GM23338 (cell line): ENCODE measurements at regions not wholly inside any gene's neighbourhood (a gene's known extent, or its start where the extent isn't known, plus 50 kb on each side); places are given as distances from the start of the nearest gene placed in this dataset.

Experiments
- CREB1 ChIP-seq: fragments of 250-450 bp; sonication (Bioruptor Pico); IDR thresholded peaks from 2 replicates; pipeline ENCODE4 v1.5.0; 2020; ENCODE audit warnings: low read depth, mild to moderate bottlenecking, moderate library complexity
- CTCF ChIP-seq, 2 experiments: fragments of 200-600 bp in 1 of 2; sonication (generic) in 1 of 2; conservative IDR thresholded peaks; 2 replicates each; pipeline versions ENCODE4 v1.5.1 to v1.6.1; 2016 to 2017; ENCODE audit warnings: antibody characterized with exemption in 2 of 2, low read depth in 2 of 2, mild to moderate bottlenecking in 2 of 2, moderate library complexity in 1 of 2
- EZH2 ChIP-seq: fragments of 200-600 bp; sonication (generic); IDR thresholded peaks from one replicate; pipeline ENCODE4 v1.8.0; 2017; ENCODE audit warnings: antibody characterized with exemption, mild to moderate bottlenecking, low read depth; ENCODE audit not compliant: unreplicated experiment
- EZH2phosphoT487 ChIP-seq: fragments of 200-600 bp; sonication (generic); IDR thresholded peaks from one replicate; pipeline ENCODE4 v1.8.1; 2018; ENCODE audit warnings: antibody characterized with exemption; ENCODE audit not compliant: unreplicated experiment
- JUNB ChIP-seq: IDR thresholded peaks from one replicate; pipeline ENCODE4 v1.6.1; 2016; ENCODE audit warnings: antibody characterized with exemption; ENCODE audit not compliant: unreplicated experiment
- NANOG ChIP-seq: IDR thresholded peaks from 2 replicates; pipeline ENCODE4 v1.6.1; 2016; ENCODE audit warnings: antibody characterized with exemption, borderline replicate concordance
- POLR2AphosphoS5 ChIP-seq: IDR thresholded peaks from 2 replicates; pipeline ENCODE4 v1.6.1; 2016; ENCODE audit warnings: antibody characterized with exemption, low read depth
- STAT1 ChIP-seq: IDR thresholded peaks from one replicate; pipeline ENCODE4 v1.6.1; 2016; ENCODE audit warnings: antibody characterized with exemption; ENCODE audit not compliant: unreplicated experiment
- ZNF331 ChIP-seq: fragments of 250-450 bp; sonication (Bioruptor Pico); IDR thresholded peaks from 2 replicates; pipeline ENCODE4 v1.5.0; 2020; ENCODE audit warnings: low read depth, mild to moderate bottlenecking, moderate library complexity
- TF ChIP-seq, protein P1 (sequence below): IDR thresholded peaks from 2 replicates; pipeline ENCODE4 v1.6.1; 2016; ENCODE audit warnings: antibody characterized with exemption
- TF ChIP-seq, protein P2 (sequence below): IDR thresholded peaks from one replicate; pipeline ENCODE4 v1.6.1; 2018; ENCODE audit warnings: antibody characterized with exemption; ENCODE audit not compliant: unreplicated experiment

DNA sequence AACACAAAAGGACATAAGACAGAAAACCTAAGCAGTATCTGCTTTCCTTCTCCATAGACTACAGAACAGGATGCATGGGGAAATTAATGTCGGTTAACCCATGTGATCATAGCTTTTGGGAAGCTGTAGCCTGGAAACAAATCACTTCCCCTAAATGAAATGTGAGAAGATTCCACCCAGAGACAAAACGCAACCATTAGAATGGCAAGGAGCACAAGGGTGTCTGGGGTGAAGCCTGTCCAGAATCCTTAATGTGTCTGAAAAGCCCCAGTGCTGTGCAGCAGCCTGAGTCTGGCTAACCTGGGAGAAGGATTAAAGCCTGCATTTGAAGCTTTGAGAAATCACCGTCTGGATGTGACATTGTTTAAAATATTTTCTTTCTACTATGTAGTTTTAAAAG is 213.3 kb downstream of the ANKRD50 start:
- TF ChIP-seq STAT1 (no peak), CTCF (conservative IDR thresholded peaks at IDR 0.05; ENCODE audit: low read depth in 2 of 2) (no peak), EZH2phosphoT487 (no peak), EZH2 (no peak), POLR2AphosphoS5 (no peak), NANOG (no peak), JUNB (no peak), ZNF331 (no peak), CREB1 (CRISPR knock-in tag) (no peak)
- TF ChIP-seq, protein P1, sequence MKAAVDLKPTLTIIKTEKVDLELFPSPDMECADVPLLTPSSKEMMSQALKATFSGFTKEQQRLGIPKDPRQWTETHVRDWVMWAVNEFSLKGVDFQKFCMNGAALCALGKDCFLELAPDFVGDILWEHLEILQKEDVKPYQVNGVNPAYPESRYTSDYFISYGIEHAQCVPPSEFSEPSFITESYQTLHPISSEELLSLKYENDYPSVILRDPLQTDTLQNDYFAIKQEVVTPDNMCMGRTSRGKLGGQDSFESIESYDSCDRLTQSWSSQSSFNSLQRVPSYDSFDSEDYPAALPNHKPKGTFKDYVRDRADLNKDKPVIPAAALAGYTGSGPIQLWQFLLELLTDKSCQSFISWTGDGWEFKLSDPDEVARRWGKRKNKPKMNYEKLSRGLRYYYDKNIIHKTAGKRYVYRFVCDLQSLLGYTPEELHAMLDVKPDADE, result no peak
- TF ChIP-seq, protein P2, sequence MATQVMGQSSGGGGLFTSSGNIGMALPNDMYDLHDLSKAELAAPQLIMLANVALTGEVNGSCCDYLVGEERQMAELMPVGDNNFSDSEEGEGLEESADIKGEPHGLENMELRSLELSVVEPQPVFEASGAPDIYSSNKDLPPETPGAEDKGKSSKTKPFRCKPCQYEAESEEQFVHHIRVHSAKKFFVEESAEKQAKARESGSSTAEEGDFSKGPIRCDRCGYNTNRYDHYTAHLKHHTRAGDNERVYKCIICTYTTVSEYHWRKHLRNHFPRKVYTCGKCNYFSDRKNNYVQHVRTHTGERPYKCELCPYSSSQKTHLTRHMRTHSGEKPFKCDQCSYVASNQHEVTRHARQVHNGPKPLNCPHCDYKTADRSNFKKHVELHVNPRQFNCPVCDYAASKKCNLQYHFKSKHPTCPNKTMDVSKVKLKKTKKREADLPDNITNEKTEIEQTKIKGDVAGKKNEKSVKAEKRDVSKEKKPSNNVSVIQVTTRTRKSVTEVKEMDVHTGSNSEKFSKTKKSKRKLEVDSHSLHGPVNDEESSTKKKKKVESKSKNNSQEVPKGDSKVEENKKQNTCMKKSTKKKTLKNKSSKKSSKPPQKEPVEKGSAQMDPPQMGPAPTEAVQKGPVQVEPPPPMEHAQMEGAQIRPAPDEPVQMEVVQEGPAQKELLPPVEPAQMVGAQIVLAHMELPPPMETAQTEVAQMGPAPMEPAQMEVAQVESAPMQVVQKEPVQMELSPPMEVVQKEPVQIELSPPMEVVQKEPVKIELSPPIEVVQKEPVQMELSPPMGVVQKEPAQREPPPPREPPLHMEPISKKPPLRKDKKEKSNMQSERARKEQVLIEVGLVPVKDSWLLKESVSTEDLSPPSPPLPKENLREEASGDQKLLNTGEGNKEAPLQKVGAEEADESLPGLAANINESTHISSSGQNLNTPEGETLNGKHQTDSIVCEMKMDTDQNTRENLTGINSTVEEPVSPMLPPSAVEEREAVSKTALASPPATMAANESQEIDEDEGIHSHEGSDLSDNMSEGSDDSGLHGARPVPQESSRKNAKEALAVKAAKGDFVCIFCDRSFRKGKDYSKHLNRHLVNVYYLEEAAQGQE, result no peak
